H1 (cell line): ENCODE measurements at regions not wholly inside any gene's neighbourhood (a gene's known extent, or its start where the extent isn't known, plus 50 kb on each side); places are given as distances from the start of the nearest gene placed in this dataset.

Experiments
- CTBP2 ChIP-seq: IDR thresholded peaks from 2 replicates; pipeline ENCODE4 v1.7.0; 2011; ENCODE audit warnings: borderline replicate concordance, mild to moderate bottlenecking, moderate library complexity, mixed read lengths, low read length; ENCODE audit not compliant: insufficient read depth, insufficient read length
- KDM1A ChIP-seq: fragments of 200-600, 300-600 bp; sonication (generic); IDR thresholded peaks from 2 replicates; pipeline ENCODE4 v1.7.1; 2016; ENCODE audit warnings: mild to moderate bottlenecking, low read length, borderline replicate concordance
- TAF7 ChIP-seq: optimal IDR thresholded peaks from 2 replicates; pipeline ENCODE3; 2011; ENCODE audit warnings: low read depth, mild to moderate bottlenecking, inconsistent platforms, low read length, moderate library complexity, borderline replicate concordance

GRCh38 chr14:35961697-35962274 lies 135.6 kb downstream of the BRMS1L start (continued):
- TF ChIP-seq CTBP2, result no peak
- no peak for TF ChIP-seq KDM1A
- TF ChIP-seq TAF7, result no peak
- TF ChIP-seq, all 59 proteins: peak for 0
